Loucy (cell line): ENCODE measurements at regions not wholly inside any gene's neighbourhood (a gene's known extent, or its start where the extent isn't known, plus 50 kb on each side); places are given as distances from the start of the nearest gene placed in this dataset.

Source experiments
- CTCF ChIP-seq: fragments of 200-600 bp; sonication (generic); conservative IDR thresholded peaks from 2 replicates; pipeline ENCODE4 v1.5.1; 2014; ENCODE audit warnings: mild to moderate bottlenecking, antibody characterized with exemption, low read length
- EZH2phosphoT487 ChIP-seq: fragments of 200-600 bp; IDR thresholded peaks from 2 replicates; pipeline ENCODE4 v1.6.1; 2018; ENCODE audit warnings: antibody characterized with exemption, mild to moderate bottlenecking, moderate library complexity, borderline replicate concordance

- TF ChIP-seq CTCF (peak; percentile 89), EZH2phosphoT487 (no peak)
These were observed 78.3 kb upstream of the CTNNBL1 start for GRCh38 chr20:37615340-37616109.
